Muscle layer of duodenum (tissue), 2 donors: ENCODE measurements at regions not wholly inside any gene's neighbourhood (a gene's known extent, or its start where the extent isn't known, plus 50 kb on each side); places are given as distances from the start of the nearest gene placed in this dataset.

Experiments used
- H3K27ac ChIP-seq: one replicate; pipeline ENCODE4 v1.7.0; 2013; ENCODE audit warnings: mild to moderate bottlenecking, low read length
- H3K27me3 ChIP-seq: one replicate; pipeline ENCODE4 v1.7.0; 2013; ENCODE audit warnings: low read depth, mild to moderate bottlenecking, control low read depth, low read length
- H3K36me3 ChIP-seq, 2 donors: one replicate each; pipeline ENCODE4 v1.7.0; 2013; ENCODE audit warnings: low read length in 2 of 2, control low read depth in 1 of 2, mild to moderate bottlenecking in 1 of 2; ENCODE audit not compliant: insufficient read depth in 2 of 2, control insufficient read depth in 1 of 2
- H3K4me1 ChIP-seq, 2 donors: one replicate each; pipeline ENCODE4 v1.7.0; 2013; ENCODE audit warnings: low read length in 2 of 2, mild to moderate bottlenecking in 2 of 2, control low read depth in 1 of 2, moderate library complexity in 1 of 2; ENCODE audit not compliant: insufficient read depth in 2 of 2, control insufficient read depth in 1 of 2
- H3K4me3 ChIP-seq, 2 donors: one replicate each; pipeline ENCODE4 v1.7.0; 2013; ENCODE audit warnings: low read length in 2 of 2, low read depth in 1 of 2, mild to moderate bottlenecking in 1 of 2
- H3K9me3 ChIP-seq, 2 donors: one replicate each; pipeline ENCODE4 v1.7.0; 2013; ENCODE audit warnings: low read length in 2 of 2, control low read depth in 1 of 2, mild to moderate bottlenecking in 1 of 2; ENCODE audit not compliant: control insufficient read depth in 1 of 2
- donor health status: healthy.

GRCh38 chr18:38397094-38397493, 831.5 kb upstream of the CELF4 start:
- Histone ChIP-seq H3K27ac (no peak overlapping the region), H3K27me3 (no peaks in the 10 kb centered on the region), H3K36me3 (no peaks in the 10 kb centered on the region), H3K9me3 (peaks cover 0 to 3% of the 10 kb centered on the region in 2 donors), H3K4me3 (no peak overlapping the region), H3K4me1 (no peaks in the 10 kb centered on the region)

DNA sequence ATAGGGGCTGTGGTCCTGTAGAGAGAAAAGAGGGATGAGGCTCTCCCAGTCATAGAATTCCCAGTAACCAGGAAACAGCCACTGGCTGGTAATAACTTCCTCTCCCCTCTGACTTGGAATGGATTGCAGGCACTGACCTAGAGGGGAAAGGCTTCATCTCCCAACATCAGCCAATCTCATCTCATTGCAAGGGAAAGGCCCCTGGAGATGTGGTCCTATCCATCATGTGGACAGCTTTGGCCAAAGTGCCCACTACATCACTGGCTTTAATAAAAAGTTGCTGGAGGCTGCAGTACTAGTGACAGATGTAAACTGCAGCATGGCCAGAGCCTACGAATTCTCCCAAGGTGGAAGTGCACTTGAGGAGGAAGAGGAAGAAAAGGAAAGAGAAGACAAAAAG, 820.5 kb upstream of the CELF4 start:
- H3K4me1 ChIP-seq: no peaks in the 10 kb centered on the region
- H3K4me3 ChIP-seq: no peak overlapping the region
- H3K9me3 ChIP-seq: no peaks in the 10 kb centered on the region
- H3K36me3 ChIP-seq: no peaks in the 10 kb centered on the region
- H3K27me3 ChIP-seq: no peaks in the 10 kb centered on the region
- H3K27ac ChIP-seq: no peak overlapping the region

- no peaks in the 10 kb centered on the region for H3K27me3 ChIP-seq
- H3K9me3 ChIP-seq: no peaks in the 10 kb centered on the region
- H3K36me3 ChIP-seq: no peaks in the 10 kb centered on the region
- H3K4me1 ChIP-seq: no peaks in the 10 kb centered on the region
- no peak overlapping the region for H3K4me3 ChIP-seq
- H3K27ac ChIP-seq: no peak overlapping the region
These were observed 804.4 kb upstream of the CELF4 start for GRCh38 chr18:38369772-38370690.

GRCh38 chr18:38368886-38369285, 803.3 kb upstream of the CELF4 start:
- Histone ChIP-seq H3K27me3 (no peaks in the 10 kb centered on the region), H3K36me3 (no peaks in the 10 kb centered on the region), H3K4me1 (no peaks in the 10 kb centered on the region), H3K27ac (no peak overlapping the region), H3K9me3 (no peaks in the 10 kb centered on the region), H3K4me3 (no peak overlapping the region)

DNA sequence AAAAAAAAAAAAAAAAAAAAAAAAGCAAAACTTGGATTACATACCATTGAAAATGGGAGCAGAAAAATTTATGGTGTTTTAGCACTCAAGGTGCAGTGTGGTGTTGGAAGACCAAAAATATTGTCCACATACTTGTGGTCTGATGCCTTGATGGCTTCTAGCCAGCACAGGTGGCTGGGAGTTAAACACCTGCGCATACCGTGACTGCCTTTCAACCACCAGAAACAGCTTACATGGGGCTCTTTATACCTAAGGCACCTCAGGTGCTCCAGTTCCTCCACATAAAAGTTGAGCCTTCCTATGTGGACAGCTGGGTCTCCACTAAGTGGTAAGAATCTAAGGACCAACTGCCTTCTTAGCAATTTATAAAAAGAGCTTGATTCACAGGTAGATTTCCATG, 802.6 kb upstream of the CELF4 start:
- Histone ChIP-seq H3K27ac (no peak overlapping the region), H3K4me1 (no peaks in the 10 kb centered on the region), H3K9me3 (no peaks in the 10 kb centered on the region), H3K4me3 (no peak overlapping the region), H3K27me3 (no peaks in the 10 kb centered on the region), H3K36me3 (no peaks in the 10 kb centered on the region)

- H3K27me3 ChIP-seq: no peaks in the 10 kb centered on the region
- H3K4me1 ChIP-seq: no peaks in the 10 kb centered on the region
- H3K9me3 ChIP-seq: no peaks in the 10 kb centered on the region
- no peak overlapping the region for H3K4me3 ChIP-seq
- H3K27ac ChIP-seq: no peak overlapping the region
- H3K36me3 ChIP-seq: no peaks in the 10 kb centered on the region
These were observed 801.9 kb upstream of the CELF4 start for GRCh38 chr18:38367473-38367872.

- Histone ChIP-seq H3K36me3 (no peaks in the 10 kb centered on the region), H3K27ac (no peak overlapping the region), H3K4me3 (no peak overlapping the region), H3K9me3 (no peaks in the 10 kb centered on the region), H3K4me1 (no peaks in the 10 kb centered on the region), H3K27me3 (no peaks in the 10 kb centered on the region)
These were observed 796.7 kb upstream of the CELF4 start for GRCh38 chr18:38362286-38362792.

DNA sequence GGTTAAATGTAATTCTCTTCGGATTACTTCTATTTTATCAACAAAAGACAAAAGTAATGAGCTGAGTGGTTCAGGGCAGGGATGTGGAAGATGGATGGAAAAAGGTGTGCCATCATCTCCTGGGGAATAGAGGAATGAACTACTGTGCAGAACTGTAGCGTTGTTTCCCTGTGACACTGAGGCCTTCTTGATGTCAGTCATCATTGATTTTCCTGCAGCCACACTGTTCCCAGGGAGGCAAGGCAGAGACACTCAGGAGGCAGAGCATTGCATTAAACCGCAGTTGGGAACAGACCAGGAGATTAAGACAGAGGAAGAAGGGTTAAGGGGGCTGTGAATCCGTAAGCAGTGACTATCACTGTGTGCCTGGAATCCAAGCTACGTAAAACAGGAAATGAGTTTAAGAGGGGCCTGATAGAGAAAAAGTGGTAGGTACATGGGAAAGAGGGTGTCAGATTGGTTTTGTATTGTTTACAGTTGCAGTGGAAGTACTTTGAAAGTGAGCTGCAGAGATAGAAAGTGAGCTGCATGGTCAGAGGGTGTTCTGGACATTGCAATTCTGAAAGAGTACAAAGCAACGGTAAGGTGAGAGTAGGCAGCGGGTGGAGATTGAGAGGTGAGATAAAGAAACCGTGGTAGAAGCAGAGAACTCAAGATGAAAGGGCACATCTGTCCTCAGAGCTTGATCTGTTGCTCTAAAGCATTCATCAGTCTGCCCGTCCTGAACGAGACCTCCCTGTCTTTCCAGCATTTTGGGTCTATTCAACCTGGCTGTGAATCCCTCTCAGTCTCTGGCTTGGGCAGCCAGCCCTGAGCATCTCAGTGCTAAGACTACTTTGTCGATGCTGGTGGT, 793.4 kb upstream of the CELF4 start:
- Histone ChIP-seq H3K4me3 (no peak overlapping the region), H3K27me3 (no peaks in the 10 kb centered on the region), H3K4me1 (no peaks in the 10 kb centered on the region), H3K36me3 (no peaks in the 10 kb centered on the region), H3K9me3 (no peaks in the 10 kb centered on the region), H3K27ac (no peak overlapping the region)

GRCh38 chr18:38353149-38353548, 787.6 kb upstream of the CELF4 start:
- Histone ChIP-seq H3K4me3 (no peak overlapping the region), H3K36me3 (no peaks in the 10 kb centered on the region), H3K4me1 (no peaks in the 10 kb centered on the region), H3K27me3 (no peaks in the 10 kb centered on the region), H3K9me3 (no peaks in the 10 kb centered on the region), H3K27ac (no peak overlapping the region)

- no peaks in the 10 kb centered on the region for H3K4me1 ChIP-seq
- no peaks in the 10 kb centered on the region for H3K9me3 ChIP-seq
- no peak overlapping the region for H3K27ac ChIP-seq
These were observed 784.5 kb upstream of the CELF4 start for GRCh38 chr18:38350141-38350540.

GRCh38 chr18:38330573-38330972, 765.0 kb upstream of the CELF4 start:
- H3K4me3 ChIP-seq: no peak overlapping the region
- no peaks in the 10 kb centered on the region for H3K27me3 ChIP-seq
- no peaks in the 10 kb centered on the region for H3K9me3 ChIP-seq
- no peaks in the 10 kb centered on the region for H3K4me1 ChIP-seq
- no peaks in the 10 kb centered on the region for H3K36me3 ChIP-seq
- H3K27ac ChIP-seq: no peak overlapping the region

More at GRCh38 chr18:38350141-38350540, 784.5 kb upstream of the CELF4 start:
- H3K4me3 ChIP-seq: no peak overlapping the region
- no peaks in the 10 kb centered on the region for H3K27me3 ChIP-seq
- no peaks in the 10 kb centered on the region for H3K36me3 ChIP-seq
